Gastroesophageal sphincter (tissue), 3 donors: ENCODE measurements at regions not wholly inside any gene's neighbourhood (a gene's known extent, or its start where the extent isn't known, plus 50 kb on each side); places are given as distances from the start of the nearest gene placed in this dataset.

Source experiments
- CTCF ChIP-seq, 4 experiments: fragments of 200-600 bp in 2 of 4; fragments of 450-650 bp in 2 of 4; sonication (generic) in 1 of 4; IDR thresholded peaks; one replicate each; pipeline ENCODE4 v1.5.1; 2017 to 2019; ENCODE audit warnings: antibody characterized with exemption in 4 of 4, mild to moderate bottlenecking in 2 of 4, moderate library complexity in 2 of 4
- EP300 ChIP-seq: sonication (generic); formaldehyde crosslinking; IDR thresholded peaks from one replicate; pipeline ENCODE4 v1.6.1; 2017; ENCODE audit warnings: antibody characterized with exemption, mild to moderate bottlenecking
- POLR2A ChIP-seq, 2 donors: fragments of 450-650 bp; IDR thresholded peaks; one replicate each; pipeline ENCODE4 v1.6.1; 2017; ENCODE audit warnings: antibody characterized with exemption in 2 of 2, mild to moderate bottlenecking in 2 of 2, moderate library complexity in 1 of 2

GRCh38 chr2:160901613-160902012 is 258.6 kb upstream of the TANK start:
- no peak for TF ChIP-seq CTCF (IDR thresholded peaks at IDR 0.05)
- TF ChIP-seq EP300: no peak
- no peak for TF ChIP-seq POLR2A (IDR thresholded peaks at IDR 0.05)
